ENCODE measurements at regions not wholly inside any gene's neighbourhood (a gene's known extent, or its start where the extent isn't known, plus 50 kb on each side); places are given as distances from the start of the nearest gene placed in this dataset.

DNA sequence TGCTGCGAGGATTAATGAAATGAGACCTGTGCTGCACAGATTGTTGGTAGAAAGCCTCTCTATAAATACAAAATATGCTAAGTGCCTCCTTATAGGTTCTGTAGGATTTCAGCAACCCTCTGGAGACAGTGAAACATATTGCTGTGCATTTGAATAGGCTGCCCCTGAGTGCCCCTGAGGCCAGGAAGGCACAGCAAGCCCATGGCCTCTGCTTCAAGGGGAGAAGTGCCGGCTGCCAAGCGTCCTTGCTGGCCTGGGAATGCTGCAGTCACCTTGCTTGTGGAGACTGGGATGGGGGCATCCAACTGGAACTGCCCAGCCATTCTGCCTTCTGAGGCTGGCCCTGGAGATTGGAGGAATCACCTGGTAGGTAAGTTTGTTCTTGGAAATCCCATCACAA is 397.2 kb upstream of the SMIM21 start:
- TF ChIP-seq, protein P1, sequence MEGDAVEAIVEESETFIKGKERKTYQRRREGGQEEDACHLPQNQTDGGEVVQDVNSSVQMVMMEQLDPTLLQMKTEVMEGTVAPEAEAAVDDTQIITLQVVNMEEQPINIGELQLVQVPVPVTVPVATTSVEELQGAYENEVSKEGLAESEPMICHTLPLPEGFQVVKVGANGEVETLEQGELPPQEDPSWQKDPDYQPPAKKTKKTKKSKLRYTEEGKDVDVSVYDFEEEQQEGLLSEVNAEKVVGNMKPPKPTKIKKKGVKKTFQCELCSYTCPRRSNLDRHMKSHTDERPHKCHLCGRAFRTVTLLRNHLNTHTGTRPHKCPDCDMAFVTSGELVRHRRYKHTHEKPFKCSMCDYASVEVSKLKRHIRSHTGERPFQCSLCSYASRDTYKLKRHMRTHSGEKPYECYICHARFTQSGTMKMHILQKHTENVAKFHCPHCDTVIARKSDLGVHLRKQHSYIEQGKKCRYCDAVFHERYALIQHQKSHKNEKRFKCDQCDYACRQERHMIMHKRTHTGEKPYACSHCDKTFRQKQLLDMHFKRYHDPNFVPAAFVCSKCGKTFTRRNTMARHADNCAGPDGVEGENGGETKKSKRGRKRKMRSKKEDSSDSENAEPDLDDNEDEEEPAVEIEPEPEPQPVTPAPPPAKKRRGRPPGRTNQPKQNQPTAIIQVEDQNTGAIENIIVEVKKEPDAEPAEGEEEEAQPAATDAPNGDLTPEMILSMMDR (IDR thresholded peaks at IDR 0.05; ENCODE audit: low read depth, low read length) = no peak
- H3K4me3 ChIP-seq (ENCODE audit: low read depth, low read length) = no peak overlapping the region

DNA sequence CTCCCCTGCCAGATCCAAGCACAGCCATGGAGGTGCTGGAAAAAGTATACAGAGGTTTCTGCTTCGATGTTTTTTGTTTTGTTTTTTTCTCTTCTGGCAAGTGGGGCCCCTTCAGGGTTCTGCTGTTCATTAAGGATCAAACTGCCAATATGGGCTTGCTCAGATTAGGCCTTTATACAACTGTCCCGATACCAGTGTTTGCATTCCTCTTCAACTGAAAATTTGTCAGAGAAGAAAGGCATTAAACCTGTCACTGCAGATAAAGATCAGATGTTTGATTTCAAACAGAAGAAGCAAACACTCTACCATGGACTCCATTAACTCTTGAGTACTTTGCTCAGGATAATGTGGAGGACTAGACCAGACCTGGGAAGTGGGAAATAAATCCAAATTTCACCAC is 396.0 kb upstream of the SMIM21 start:
- no peak overlapping the region for H3K4me3 ChIP-seq (ENCODE audit: low read depth, low read length)
- TF ChIP-seq, protein P1 (IDR thresholded peaks at IDR 0.05; ENCODE audit: low read depth, low read length) = no peak

DNA sequence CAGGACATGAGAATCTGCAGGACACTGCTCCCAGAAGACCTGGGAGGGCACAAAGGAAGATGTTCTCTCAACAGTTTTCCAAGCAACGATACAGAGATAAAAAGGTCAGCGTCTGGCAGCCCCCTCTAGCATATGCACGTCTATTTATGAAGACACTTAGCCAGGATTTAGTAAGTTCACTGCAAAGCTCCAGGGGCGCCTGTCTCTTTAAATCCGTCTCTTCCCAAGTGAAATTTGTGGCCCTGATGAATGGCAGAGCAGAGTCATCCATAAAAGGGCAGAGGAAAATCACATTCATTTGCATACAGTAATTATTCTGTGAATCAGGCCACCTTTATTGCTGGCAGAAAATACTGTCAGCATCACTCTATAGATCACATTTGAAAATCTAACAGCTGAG is 390.9 kb upstream of the SMIM21 start:
- TF ChIP-seq, protein P1 (IDR thresholded peaks at IDR 0.05; ENCODE audit: low read depth, low read length) = no peak

DNA sequence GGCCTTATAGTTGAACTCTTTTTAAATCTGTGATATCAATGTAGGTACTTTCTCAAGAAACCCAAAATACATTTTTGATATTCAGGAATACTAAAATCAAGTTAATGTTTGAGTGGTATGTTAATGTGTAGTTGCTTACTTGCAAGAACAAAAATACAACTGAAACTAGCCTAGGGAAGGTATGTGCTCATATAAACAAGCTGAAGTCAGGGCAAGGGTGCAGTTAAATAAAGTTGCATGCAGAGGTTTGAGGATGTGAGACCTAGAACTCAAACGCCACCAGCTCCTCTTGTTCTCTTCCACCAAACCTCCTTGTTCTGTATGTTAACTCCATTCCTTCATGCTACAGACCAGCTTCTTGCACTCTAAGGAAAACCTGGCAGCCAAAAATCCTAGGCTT is 388.3 kb upstream of the SMIM21 start:
- H3K4me3 ChIP-seq (ENCODE audit: low read depth, low read length) = no peak overlapping the region

More for the DNA sequence above, 390.9 kb upstream of the SMIM21 start:
- H3K4me3 ChIP-seq (ENCODE audit: low read depth, low read length) = no peak overlapping the region

DNA sequence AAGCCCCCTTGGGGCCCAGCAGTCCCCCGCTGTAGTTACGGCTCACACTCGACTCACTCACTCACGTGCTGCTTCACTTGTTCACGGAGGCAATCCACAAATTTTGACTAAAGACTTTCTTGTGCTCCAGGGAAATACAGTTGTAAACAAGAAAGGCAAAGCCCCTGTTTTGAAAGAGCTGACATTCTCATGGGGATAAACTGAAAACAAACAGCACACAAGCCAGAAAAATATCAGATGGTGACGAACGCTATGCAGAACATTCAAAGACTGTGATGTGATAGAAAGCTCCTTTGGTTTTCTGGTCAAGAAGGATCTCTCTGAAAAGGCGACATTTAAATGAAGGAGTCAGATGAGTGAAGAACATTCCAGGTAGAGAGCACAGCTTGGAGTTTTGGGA is 385.3 kb upstream of the SMIM21 start:
- H3K4me3 ChIP-seq (ENCODE audit: low read depth, low read length) = no peak overlapping the region
- TF ChIP-seq, protein P1 (IDR thresholded peaks at IDR 0.05; ENCODE audit: low read depth, low read length) = no peak

More for the DNA sequence above, 388.3 kb upstream of the SMIM21 start:
- TF ChIP-seq, protein P1 (IDR thresholded peaks at IDR 0.05; ENCODE audit: low read depth, low read length) = no peak

DNA sequence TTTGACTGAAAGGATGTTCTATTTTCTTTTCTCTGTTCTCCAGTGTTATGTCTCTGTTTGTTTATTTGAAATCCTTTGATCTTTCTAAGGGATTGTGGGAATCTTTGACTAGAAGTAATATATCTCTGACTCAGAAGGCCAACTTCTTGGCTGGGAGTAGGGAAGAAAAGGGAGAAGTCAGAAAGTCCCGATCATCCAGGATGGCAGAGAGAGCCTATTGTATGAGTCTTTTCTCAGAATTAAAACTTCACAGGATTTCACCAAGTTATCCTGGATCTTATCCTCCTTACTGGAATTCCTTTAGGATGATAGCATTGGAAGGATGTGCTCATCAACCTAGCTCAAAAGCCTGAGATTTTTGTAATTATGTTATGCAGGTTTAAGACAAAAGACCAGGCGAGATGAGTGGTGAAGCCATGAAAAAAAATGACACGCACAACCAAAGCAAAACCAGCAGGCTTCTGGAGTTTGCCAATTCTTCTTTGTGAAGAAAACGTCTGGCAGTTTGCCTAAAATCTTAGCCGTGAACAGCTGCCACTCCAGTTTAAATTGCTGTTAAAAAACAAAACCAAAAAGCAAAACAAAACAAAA is 383.6 kb upstream of the SMIM21 start:
- TF ChIP-seq, protein P1 (IDR thresholded peaks at IDR 0.05; ENCODE audit: low read depth, low read length) = no peak
- no peak overlapping the region for H3K4me3 ChIP-seq (ENCODE audit: low read depth, low read length)

DNA sequence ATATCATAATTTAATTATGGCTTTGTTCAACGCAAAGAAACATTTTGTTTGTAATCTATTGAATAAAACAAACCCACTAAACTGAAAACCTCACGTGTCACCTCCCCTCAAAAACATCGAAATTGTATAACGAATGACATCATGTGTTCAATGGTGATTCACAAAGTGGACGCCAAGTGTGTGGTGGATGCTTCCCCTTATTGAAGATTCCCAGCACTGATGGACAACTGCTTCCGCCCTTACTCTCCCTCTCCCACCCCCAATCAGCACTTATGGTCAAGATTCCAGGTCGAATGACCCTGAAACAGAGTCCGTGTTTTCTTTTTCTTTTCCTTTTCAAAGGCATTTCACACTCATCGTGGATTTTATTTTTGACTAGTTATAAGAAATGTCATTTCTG is 383.0 kb upstream of the SMIM21 start:
- TF ChIP-seq, protein P1 (IDR thresholded peaks at IDR 0.05; ENCODE audit: low read depth, low read length) = no peak
- no peak overlapping the region for H3K4me3 ChIP-seq (ENCODE audit: low read depth, low read length)
